HG02588 (cell line): ENCODE measurements at regions not wholly inside any gene's neighbourhood (a gene's known extent, or its start where the extent isn't known, plus 50 kb on each side); places are given as distances from the start of the nearest gene placed in this dataset.
"Not testable (repeated sequence)": the region's sequence is repeated elsewhere in the genome, so short reads cannot be mapped to it uniquely, and the experiment has no call there.

ENCODE experiments used
- ATAC-seq: cut with Tn5 transposase; IDR thresholded peaks from one replicate; pipeline ENCODE4 v1.9.1; 2021; ENCODE audit warnings: mild to moderate bottlenecking, moderate library complexity; ENCODE audit not compliant: unreplicated experiment

DNA sequence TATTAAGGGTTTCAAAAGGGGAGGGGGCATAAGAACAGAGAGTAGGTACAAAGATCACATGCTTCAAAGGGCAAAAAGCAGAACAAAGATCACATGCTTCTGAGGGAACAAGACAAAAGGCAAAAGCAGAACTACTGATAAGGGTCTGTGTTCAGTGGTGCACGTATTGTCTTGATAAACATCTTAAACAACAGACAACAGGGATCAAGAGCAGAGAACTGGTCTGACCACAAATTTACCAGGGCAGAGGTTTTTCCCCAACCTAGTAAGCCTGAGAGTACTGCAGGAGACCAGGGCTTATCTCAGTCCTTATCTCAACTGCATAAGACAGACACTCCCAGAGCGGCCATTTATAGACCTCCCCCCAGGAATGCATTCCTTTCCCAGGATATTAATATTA, 900.2 kb upstream of the PRKX start:
- not testable (repeated sequence) for ATAC-seq

- ATAC-seq = no peak
Observed at GRCh38 chrX:4588893-4589292, 875.4 kb upstream of the PRKX start.

- ATAC-seq = no peak
Observed at GRCh38 chrX:4588466-4588865, 875.0 kb upstream of the PRKX start.

DNA sequence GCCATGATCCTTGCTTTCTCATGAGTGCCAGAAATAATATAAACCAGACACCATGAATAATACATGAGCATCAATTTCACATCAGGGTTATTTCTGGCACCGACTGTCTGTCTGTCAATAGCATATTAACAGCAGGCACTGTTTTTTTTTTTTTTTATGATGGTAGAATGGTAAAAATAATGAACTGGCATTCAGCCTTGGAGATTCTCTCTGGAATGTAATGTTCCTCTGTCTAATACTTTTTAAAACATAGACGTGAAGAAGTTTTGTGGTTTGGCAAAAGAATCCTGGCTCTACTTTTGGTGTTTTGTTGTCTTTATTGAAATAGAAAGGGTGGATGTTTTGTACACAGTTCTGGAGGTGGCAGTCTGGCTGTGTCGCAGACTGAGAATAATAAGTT, 874.6 kb upstream of the PRKX start:
- no peak for ATAC-seq

- no peak for ATAC-seq
Observed at GRCh38 chrX:4579999-4580398, 866.5 kb upstream of the PRKX start.

DNA sequence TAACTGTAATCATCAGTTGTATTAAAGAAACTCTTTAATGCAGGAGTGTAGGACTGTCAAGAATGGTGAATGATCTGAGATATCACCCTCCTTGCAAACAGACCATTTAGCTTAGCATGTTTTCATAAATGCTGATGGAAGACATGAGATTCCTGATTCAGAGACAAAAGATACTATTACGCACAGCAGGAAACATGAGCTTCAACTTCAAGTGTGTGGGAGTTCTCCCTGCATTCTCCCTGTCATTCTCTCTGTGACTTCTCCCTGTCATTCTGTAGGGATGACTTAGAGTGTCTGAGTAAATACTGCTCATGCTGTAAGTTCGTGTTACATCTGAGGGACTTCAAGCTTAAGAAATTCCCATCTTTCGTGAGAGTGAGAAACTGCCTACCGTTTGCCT, 866.0 kb upstream of the PRKX start:
- ATAC-seq = no peak

DNA sequence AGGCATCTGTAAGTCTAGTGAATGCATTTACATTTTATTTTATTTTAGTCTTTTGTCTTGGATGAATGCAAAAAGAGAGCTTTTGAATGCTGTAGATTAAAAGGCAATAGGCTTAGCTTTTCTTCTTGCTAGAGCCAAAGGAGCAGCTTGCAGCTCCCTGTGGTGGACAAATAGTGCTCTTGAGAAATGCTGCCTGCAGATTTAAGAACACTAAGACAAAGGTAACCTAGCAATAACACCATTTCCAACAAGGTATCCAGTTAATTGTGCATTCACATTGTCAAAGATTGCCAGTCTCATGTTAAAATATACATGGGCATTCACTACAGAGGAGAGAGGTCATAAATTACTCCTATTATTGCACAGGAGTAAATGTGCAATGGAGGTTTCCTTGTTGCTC, 859.2 kb upstream of the PRKX start:
- ATAC-seq = no peak

DNA sequence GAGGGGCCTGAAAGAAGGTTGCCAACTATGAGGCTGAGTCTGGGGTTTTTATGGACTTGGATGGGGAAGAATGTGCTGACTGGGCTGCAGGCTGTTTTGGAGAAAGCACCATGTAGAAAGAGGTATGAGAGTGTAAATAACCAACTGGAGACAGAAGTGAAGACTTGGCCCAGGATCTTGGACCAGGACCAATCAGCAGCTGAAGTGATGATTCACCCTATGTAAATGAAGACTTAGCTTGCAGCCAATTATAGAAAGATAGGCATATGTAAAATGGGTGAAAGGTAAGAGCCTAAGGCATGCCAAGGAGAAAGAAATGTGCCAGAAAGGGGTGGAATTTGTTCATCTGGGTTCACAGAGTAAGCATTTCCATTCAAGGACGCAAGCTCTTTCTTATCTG, 856.7 kb upstream of the PRKX start:
- no peak for ATAC-seq

DNA sequence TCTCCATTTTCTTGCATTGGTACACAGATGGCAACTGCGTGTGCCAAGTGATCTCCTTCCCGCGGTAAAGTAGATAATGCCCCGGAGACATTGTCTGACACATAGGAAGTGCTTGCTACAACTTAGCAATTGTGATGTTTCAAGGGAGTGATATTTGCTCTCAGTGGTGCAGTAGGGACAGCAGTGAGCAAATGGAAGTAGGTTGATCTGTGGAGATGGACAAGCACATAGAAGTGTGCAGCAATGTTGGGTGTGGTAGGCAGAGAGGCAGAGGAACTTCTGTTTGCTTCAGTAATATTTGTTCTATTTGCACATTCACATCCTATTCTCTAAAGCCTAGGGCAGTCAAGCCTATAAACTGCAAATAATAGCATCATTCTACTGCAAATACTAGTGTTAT, 846.7 kb upstream of the PRKX start:
- ATAC-seq = no peak

- no peak for ATAC-seq
Observed at GRCh38 chrX:4550018-4550417, 836.6 kb upstream of the PRKX start.

DNA sequence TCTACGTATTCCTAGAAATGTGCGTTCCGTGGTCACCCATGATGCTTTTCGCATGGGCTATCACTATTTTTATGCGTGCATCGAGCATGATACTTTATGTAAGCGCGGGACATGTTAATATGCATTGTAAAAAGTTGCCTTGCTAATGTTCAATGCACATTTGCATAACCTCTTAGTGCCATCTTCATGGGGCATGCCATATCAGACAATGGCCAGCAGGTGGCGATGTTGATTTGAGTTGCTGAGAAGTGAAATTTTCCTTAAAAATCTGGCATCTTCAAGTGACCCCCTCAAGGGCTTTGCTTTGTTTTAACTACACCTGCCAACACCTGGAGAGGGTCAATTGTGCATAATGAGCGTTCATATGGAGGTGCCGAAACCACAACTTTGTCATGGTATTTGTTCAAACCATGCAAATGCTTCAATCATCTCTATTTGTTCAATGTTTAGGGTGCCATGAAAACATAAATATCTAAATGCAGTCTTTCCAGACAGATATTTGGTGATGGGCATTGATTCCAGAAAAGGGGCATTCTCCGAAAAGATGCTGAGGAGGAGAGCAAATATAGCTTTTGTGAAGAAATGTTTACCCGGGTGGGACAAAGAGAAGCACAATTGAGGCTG, 833.9 kb upstream of the PRKX start:
- no peak for ATAC-seq

DNA sequence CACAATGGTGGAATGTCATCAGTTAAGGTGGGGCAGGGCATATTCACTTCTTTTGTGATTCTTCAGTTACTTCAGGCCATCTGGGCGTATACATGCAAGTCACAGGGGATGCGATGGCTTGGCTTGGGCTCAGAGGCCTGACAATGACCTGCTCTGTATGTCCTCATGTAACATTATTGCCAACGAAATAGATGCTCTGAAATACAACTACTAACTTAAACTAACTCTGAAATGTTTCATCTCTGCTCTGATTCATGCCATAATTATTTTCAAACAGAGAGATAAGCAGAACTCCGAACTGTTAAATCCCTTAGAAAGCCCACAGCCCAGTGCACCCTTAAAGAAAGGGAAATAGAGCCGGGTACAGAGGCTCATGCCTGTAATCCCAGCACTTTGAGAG, 832.7 kb upstream of the PRKX start:
- ATAC-seq = not testable (repeated sequence)

- no peak for ATAC-seq
Observed at GRCh38 chrX:4528247-4528646, 814.8 kb upstream of the PRKX start.

- no peak for ATAC-seq
Observed at GRCh38 chrX:4485912-4486311, 772.5 kb upstream of the PRKX start.

DNA sequence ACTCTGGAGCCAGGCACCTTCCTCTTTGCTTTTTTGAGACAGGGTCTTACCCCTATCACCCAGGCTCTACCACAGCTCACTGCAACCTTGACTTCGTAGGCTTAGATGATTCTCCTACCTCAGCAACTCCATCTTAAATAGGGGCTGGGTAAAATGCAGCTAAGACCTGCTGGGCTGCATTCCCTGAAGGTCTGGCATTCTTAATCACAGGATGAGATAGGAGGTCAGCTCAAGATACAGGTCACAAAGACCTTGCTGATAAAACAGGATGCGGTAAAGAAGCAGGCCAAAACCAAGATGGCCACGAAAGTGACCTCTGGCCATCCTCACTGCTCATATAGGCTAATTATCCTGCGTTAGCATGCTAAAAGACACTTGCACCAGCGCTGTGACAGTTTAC, 770.8 kb upstream of the PRKX start:
- ATAC-seq = no peak

GRCh38 chrX:4451591-4451990, 738.1 kb upstream of the PRKX start:
- ATAC-seq = no peak

DNA sequence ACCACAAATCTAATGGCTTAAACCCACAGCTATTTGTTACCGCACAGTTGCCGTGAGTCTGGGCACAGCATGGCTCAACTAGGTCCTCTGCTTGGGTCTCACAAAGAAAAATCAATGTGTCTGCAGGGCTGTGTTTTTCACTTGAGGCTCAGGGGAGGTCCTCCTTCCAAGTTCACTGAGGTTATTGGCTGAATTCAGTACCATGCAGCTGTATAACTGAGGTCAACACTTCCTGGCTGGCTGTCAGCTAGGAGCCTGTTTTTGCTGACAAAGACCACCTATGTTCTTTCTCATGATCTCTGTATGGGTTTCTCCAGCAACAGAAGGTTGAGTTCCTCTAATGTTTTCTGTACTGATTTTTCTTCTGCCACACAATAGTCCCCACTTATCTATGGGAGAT, 736.7 kb upstream of the PRKX start:
- no peak for ATAC-seq

GRCh38 chrX:4435905-4436304, 722.5 kb upstream of the PRKX start:
- ATAC-seq = no peak

DNA sequence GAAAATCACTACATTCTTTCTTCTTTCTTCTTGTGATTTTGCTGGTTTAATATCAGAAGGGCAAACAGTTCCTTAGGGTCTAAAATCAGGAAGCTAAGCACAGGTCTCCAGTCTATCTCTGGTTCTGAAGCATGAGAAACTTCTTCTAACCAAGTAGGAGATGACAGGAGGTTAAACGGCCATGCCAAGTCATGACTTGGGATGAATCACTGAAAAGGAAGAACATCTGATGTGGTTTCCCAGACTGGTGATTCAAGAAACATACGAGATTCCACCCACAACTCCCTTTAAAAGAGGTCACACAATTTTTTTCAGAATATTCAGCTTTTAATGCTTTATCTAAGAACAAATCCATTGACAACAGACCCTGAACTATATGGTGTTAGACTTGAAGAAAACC, 684.0 kb upstream of the PRKX start:
- ATAC-seq = no peak

DNA sequence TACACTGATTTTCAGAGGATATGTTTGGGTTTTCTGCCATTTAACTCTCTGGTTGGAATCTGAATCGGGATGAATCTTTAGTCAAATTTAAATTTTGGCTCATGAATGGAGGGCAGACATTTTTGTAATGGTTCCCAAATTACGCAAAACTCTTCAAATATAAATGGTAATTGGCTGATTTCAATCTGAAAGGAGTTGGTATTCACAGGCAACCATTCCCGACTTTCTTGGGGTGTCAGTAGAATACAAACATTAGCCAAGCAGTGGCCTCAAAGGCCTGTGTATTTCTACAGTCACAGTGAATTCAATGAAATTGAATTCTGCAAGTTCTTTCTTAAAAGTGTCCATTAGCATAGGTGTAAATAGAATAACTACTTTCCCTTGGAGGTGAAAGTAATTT, 668.8 kb upstream of the PRKX start:
- ATAC-seq = no peak

- ATAC-seq = no peak
Observed at GRCh38 chrX:4380710-4381109, 667.3 kb upstream of the PRKX start.

DNA sequence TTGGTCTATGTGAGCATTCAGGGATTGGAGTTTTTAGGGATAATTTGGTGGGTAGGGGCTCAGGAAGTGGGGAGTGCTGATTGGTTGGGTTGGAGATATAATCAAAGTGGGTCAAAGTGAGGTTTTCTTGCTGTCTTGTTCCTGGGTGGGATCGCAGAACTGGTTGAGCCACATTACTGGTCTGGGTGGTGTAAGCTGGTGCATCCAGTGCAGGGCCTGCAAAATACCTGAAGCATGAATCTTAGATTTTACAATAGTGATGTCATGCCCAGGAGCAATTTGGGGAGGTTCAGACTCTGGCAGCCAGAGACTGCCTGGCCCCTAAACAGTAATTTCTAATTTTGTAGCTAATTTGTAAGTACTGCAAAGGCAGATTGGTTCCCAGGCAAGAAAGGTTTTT, 665.6 kb upstream of the PRKX start:
- no peak for ATAC-seq

- no peak for ATAC-seq
Observed at GRCh38 chrX:4373791-4374190, 660.3 kb upstream of the PRKX start.

DNA sequence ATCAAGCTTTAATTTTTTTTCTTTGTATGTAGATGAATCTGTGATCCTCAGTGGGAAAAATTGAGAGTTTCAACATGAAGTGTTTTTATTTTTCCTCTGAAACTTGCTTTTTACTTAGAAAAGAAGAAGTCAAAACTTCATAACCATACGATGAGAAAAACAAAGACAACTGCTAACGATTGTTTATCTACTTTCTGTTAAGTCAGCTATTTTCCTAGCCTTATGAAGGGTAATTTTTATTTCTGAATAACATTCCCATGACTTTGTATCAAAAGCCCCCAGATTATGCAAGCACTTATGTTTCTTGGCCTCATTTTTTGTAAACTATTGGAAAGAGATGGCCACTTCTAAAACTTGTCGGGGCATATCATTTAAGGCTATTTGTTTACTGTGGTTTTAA, 645.1 kb upstream of the PRKX start:
- ATAC-seq = no peak
